Activated naive CD8-positive, alpha-beta T cell treated with anti-CD3 and anti-CD28 coated beads, Interleukin-2, amount 10 ng/mL, durations not matched to agents 7 days and 5 days (primary cell): ENCODE measurements at regions not wholly inside any gene's neighbourhood (a gene's known extent, or its start where the extent isn't known, plus 50 kb on each side); places are given as distances from the start of the nearest gene placed in this dataset.

ENCODE experiments used
- ATAC-seq: fragments of 150-1000 bp; cut with Tn5 transposase; one replicate; pipeline ENCODE4 v1.10.0; 2021; ENCODE audit warnings: low read depth, moderate library complexity
- POLR2A ChIA-PET: fragments of 350-600 bp; sonication (Branson Sonifier 250); formaldehyde crosslinking; loops from one replicate; lab custom pipeline; 2021; ENCODE audit warnings: antibody characterized with exemption; lab: Charles Lee
- DNase-seq: peaks from one replicate; pipeline ENCODE4 v3.0.0; 2021
- H3K27ac Mint-ChIP-seq: one replicate; pipeline ENCODE4 v1.8.0; 2022; ENCODE audit warnings: mild to moderate bottlenecking, mixed read lengths
- H3K27me3 Mint-ChIP-seq: one replicate; pipeline ENCODE4 v1.8.0; 2022; ENCODE audit warnings: mild to moderate bottlenecking, moderate library complexity, mixed read lengths
- H3K36me3 Mint-ChIP-seq: one replicate; pipeline ENCODE4 v1.8.0; 2021; ENCODE audit warnings: mild to moderate bottlenecking, mixed read lengths
- H3K4me1 Mint-ChIP-seq: one replicate; pipeline ENCODE4 v1.8.0; 2021; ENCODE audit warnings: mixed read lengths
- H3K4me3 Mint-ChIP-seq: one replicate; pipeline ENCODE4 v1.8.0; 2022; ENCODE audit warnings: mild to moderate bottlenecking, moderate library complexity, mixed read lengths
- H3K9me3 Mint-ChIP-seq: one replicate; pipeline ENCODE4 v1.8.0; 2021; ENCODE audit warnings: mixed read lengths

GRCh38 chr6:164258421-164258820, 843.9 kb downstream of the QKI start:
- peaks cover 1% of the 10 kb centered on the region for H3K36me3 Mint-ChIP-seq
- H3K27me3 Mint-ChIP-seq: no peaks in the 10 kb centered on the region
- POLR2A ChIA-PET: no interaction called here
- H3K4me3 Mint-ChIP-seq: no peak overlapping the region
- no peaks in the 10 kb centered on the region for H3K4me1 Mint-ChIP-seq
- DNase-seq (no peak), ATAC-seq (no peak)
- H3K27ac Mint-ChIP-seq: no peak overlapping the region
- peaks cover 4% of the 10 kb centered on the region for H3K9me3 Mint-ChIP-seq

- Mint-ChIP-seq H3K27ac (no peak overlapping the region), H3K27me3 (no peaks in the 10 kb centered on the region), H3K4me3 (no peak overlapping the region), H3K9me3 (peaks cover 2% of the 10 kb centered on the region), H3K4me1 (no peaks in the 10 kb centered on the region), H3K36me3 (peaks cover 1% of the 10 kb centered on the region)
- ATAC-seq (no peak), DNase-seq (no peak)
- POLR2A ChIA-PET: no interaction called here
Measured at GRCh38 chr6:164252948-164253347, 838.4 kb downstream of the QKI start.

- Mint-ChIP-seq H3K36me3 (peaks cover 1% of the 10 kb centered on the region), H3K4me3 (no peak overlapping the region), H3K4me1 (no peaks in the 10 kb centered on the region), H3K9me3 (peaks cover 2% of the 10 kb centered on the region), H3K27me3 (no peaks in the 10 kb centered on the region), H3K27ac (no peak overlapping the region)
- POLR2A ChIA-PET: no interaction called here
- DNase-seq (no peak), ATAC-seq (no peak)
Measured at GRCh38 chr6:164252291-164252690, 837.8 kb downstream of the QKI start.

GRCh38 chr6:164247106-164247505, 832.6 kb downstream of the QKI start:
- H3K27me3 Mint-ChIP-seq: no peaks in the 10 kb centered on the region
- no peak overlapping the region for H3K4me3 Mint-ChIP-seq
- ATAC-seq: no peak
- no peak overlapping the region for H3K27ac Mint-ChIP-seq
- no peaks in the 10 kb centered on the region for H3K36me3 Mint-ChIP-seq
- peaks cover 2% of the 10 kb centered on the region for H3K9me3 Mint-ChIP-seq
- POLR2A ChIA-PET: no interaction called here
- DNase-seq: no peak
- H3K4me1 Mint-ChIP-seq: no peaks in the 10 kb centered on the region

GRCh38 chr6:164246082-164246481, 831.6 kb downstream of the QKI start:
- Mint-ChIP-seq H3K4me3 (no peak overlapping the region), H3K4me1 (no peaks in the 10 kb centered on the region), H3K27ac (no peak overlapping the region), H3K9me3 (peaks cover 2% of the 10 kb centered on the region), H3K27me3 (no peaks in the 10 kb centered on the region), H3K36me3 (no peaks in the 10 kb centered on the region)
- POLR2A ChIA-PET: no interaction called here
- ATAC-seq (no peak), DNase-seq (no peak)

GRCh38 chr6:164243949-164244348, 829.4 kb downstream of the QKI start:
- Mint-ChIP-seq H3K27ac (no peak overlapping the region), H3K27me3 (no peaks in the 10 kb centered on the region), H3K36me3 (no peaks in the 10 kb centered on the region), H3K4me3 (no peak overlapping the region), H3K4me1 (no peaks in the 10 kb centered on the region), H3K9me3 (peaks cover 2% of the 10 kb centered on the region)
- DNase-seq: no peak
- no peak for ATAC-seq
- POLR2A ChIA-PET: no interaction called here

GRCh38 chr6:164243012-164243610, 828.6 kb downstream of the QKI start:
- no peaks in the 10 kb centered on the region for H3K36me3 Mint-ChIP-seq
- peaks cover 2% of the 10 kb centered on the region for H3K9me3 Mint-ChIP-seq
- H3K27me3 Mint-ChIP-seq: no peaks in the 10 kb centered on the region
- POLR2A ChIA-PET: no interaction called here
- no peak for ATAC-seq
- no peak for DNase-seq
- H3K27ac Mint-ChIP-seq: no peak overlapping the region
- no peaks in the 10 kb centered on the region for H3K4me1 Mint-ChIP-seq
- H3K4me3 Mint-ChIP-seq: no peak overlapping the region

- Mint-ChIP-seq H3K27me3 (no peaks in the 10 kb centered on the region), H3K36me3 (no peaks in the 10 kb centered on the region), H3K4me1 (no peaks in the 10 kb centered on the region), H3K27ac (no peak overlapping the region), H3K9me3 (peaks cover 6% of the 10 kb centered on the region), H3K4me3 (no peak overlapping the region)
- ATAC-seq (no peak), DNase-seq (no peak)
- POLR2A ChIA-PET: no interaction called here
Measured at GRCh38 chr6:164230804-164231203, 816.3 kb downstream of the QKI start.

GRCh38 chr6:164230259-164230658, 815.7 kb downstream of the QKI start:
- no peak overlapping the region for H3K27ac Mint-ChIP-seq
- POLR2A ChIA-PET: no interaction called here

GRCh38 chr6:164229716-164230115, 815.2 kb downstream of the QKI start:
- Mint-ChIP-seq H3K27ac (no peak overlapping the region), H3K9me3 (peaks cover 6% of the 10 kb centered on the region)
- POLR2A ChIA-PET: no interaction called here

More at GRCh38 chr6:164230259-164230658, 815.7 kb downstream of the QKI start:
- H3K4me3 Mint-ChIP-seq: no peak overlapping the region
- no peaks in the 10 kb centered on the region for H3K4me1 Mint-ChIP-seq
- H3K27me3 Mint-ChIP-seq: no peaks in the 10 kb centered on the region
- H3K36me3 Mint-ChIP-seq: no peaks in the 10 kb centered on the region
- peaks cover 6% of the 10 kb centered on the region for H3K9me3 Mint-ChIP-seq
- no peak for ATAC-seq
- DNase-seq: no peak

GRCh38 chr6:164227952-164228522, 813.5 kb downstream of the QKI start:
- no peak overlapping the region for H3K27ac Mint-ChIP-seq
- no peaks in the 10 kb centered on the region for H3K4me1 Mint-ChIP-seq
- H3K9me3 Mint-ChIP-seq: peaks cover 3% of the 10 kb centered on the region
- no peaks in the 10 kb centered on the region for H3K36me3 Mint-ChIP-seq
- ATAC-seq (no peak), DNase-seq (no peak)
- no peaks in the 10 kb centered on the region for H3K27me3 Mint-ChIP-seq
- H3K4me3 Mint-ChIP-seq: no peak overlapping the region
- POLR2A ChIA-PET: no interaction called here

More at GRCh38 chr6:164229716-164230115, 815.2 kb downstream of the QKI start:
- Mint-ChIP-seq H3K4me1 (no peaks in the 10 kb centered on the region), H3K4me3 (no peak overlapping the region), H3K27me3 (no peaks in the 10 kb centered on the region), H3K36me3 (no peaks in the 10 kb centered on the region)
- DNase-seq: no peak
- ATAC-seq: no peak

GRCh38 chr6:164216839-164217238, 802.3 kb downstream of the QKI start:
- DNase-seq (no peak), ATAC-seq (no peak)
- POLR2A ChIA-PET: no interaction called here
- H3K36me3 Mint-ChIP-seq: no peaks in the 10 kb centered on the region
- H3K27me3 Mint-ChIP-seq: no peaks in the 10 kb centered on the region
- H3K4me3 Mint-ChIP-seq: no peak overlapping the region
- no peak overlapping the region for H3K27ac Mint-ChIP-seq
- H3K9me3 Mint-ChIP-seq: no peaks in the 10 kb centered on the region
- no peaks in the 10 kb centered on the region for H3K4me1 Mint-ChIP-seq

GRCh38 chr6:164216368-164216767, 801.9 kb downstream of the QKI start:
- Mint-ChIP-seq H3K9me3 (no peaks in the 10 kb centered on the region), H3K27me3 (no peaks in the 10 kb centered on the region), H3K36me3 (no peaks in the 10 kb centered on the region), H3K27ac (no peak overlapping the region), H3K4me1 (no peaks in the 10 kb centered on the region), H3K4me3 (no peak overlapping the region)
- DNase-seq: no peak
- POLR2A ChIA-PET: no interaction called here
- ATAC-seq: no peak

- no peaks in the 10 kb centered on the region for H3K36me3 Mint-ChIP-seq
- ATAC-seq: no peak
- H3K27me3 Mint-ChIP-seq: no peaks in the 10 kb centered on the region
- H3K9me3 Mint-ChIP-seq: no peaks in the 10 kb centered on the region
- no peak overlapping the region for H3K27ac Mint-ChIP-seq
- no peak overlapping the region for H3K4me3 Mint-ChIP-seq
- POLR2A ChIA-PET: no interaction called here
- DNase-seq: no peak
- H3K4me1 Mint-ChIP-seq: no peaks in the 10 kb centered on the region
Measured at GRCh38 chr6:164214066-164214465, 799.5 kb downstream of the QKI start.
